Upper lobe of left lung (tissue), 6 donors: ENCODE measurements at regions not wholly inside any gene's neighbourhood (a gene's known extent, or its start where the extent isn't known, plus 50 kb on each side); places are given as distances from the start of the nearest gene placed in this dataset.

Experiments
- ATAC-seq, 2 donors: fragments of 200-7000 bp; cut with Tn5 transposase; one replicate each; pipeline ENCODE4 v1.9.1; 2022; ENCODE audit warnings: mild to moderate bottlenecking in 2 of 2, moderate library complexity in 2 of 2; ENCODE audit not compliant: low FRiP score in 2 of 2
- DNase-seq, 2 donors: peaks; one replicate each; pipeline ENCODE4 v3.0.0-alpha.2; 2019 to 2020
- H3K27ac ChIP-seq, 4 donors: fragments of 200-600 bp; sonication (generic); one replicate each; pipeline ENCODE4 v1.5.1; 2016 to 2019
- H3K27me3 ChIP-seq, 4 donors: fragments of 200-600 bp; sonication (generic); one replicate each; pipeline ENCODE4 v1.5.1; 2017 to 2019
- H3K36me3 ChIP-seq, 4 donors: fragments of 200-600 bp; sonication (generic); one replicate each; pipeline ENCODE4 v1.5.1; 2016 to 2019
- H3K4me1 ChIP-seq, 4 donors: fragments of 200-600 bp; sonication (generic); one replicate each; pipeline ENCODE4 v1.5.1; 2018 to 2019
- H3K4me3 ChIP-seq, 4 donors: fragments of 200-600 bp; sonication (generic); one replicate each; pipeline ENCODE4 v1.5.1; 2017 to 2019; ENCODE audit warnings: mild to moderate bottlenecking in 2 of 4, moderate library complexity in 1 of 4
- H3K9me3 ChIP-seq, 4 donors: fragments of 200-600 bp; sonication (generic); one replicate each; pipeline ENCODE4 v1.5.1; 2018 to 2019
- EP300 ChIP-seq, 4 donors: sonication (generic); formaldehyde crosslinking; IDR thresholded peaks; one replicate each; pipeline ENCODE4 v1.5.1; 2017; ENCODE audit warnings: antibody characterized with exemption in 4 of 4, control low read depth in 2 of 4
- POLR2A ChIP-seq, 4 donors: fragments of 450-650 bp; IDR thresholded peaks; one replicate each; pipeline ENCODE4 v1.5.1; 2016 to 2017; ENCODE audit warnings: antibody characterized with exemption in 4 of 4, mild to moderate bottlenecking in 2 of 4
- POLR2AphosphoS5 ChIP-seq, 2 donors: sonication (generic); formaldehyde crosslinking; IDR thresholded peaks; one replicate each; pipeline ENCODE4 v1.5.1; 2017; ENCODE audit warnings: antibody characterized with exemption in 2 of 2
- WGBS, 2 donors: methylation state at CpG; one replicate each; pipeline ENCODE4 v1.1.5; 2017 to 2018; 5-methylcytosine and 5-hydroxymethylcytosine counted together
- TF ChIP-seq, protein P1 (sequence below), 6 experiments: fragments of 450-650 bp in 4 of 6; fragments of 200-600 bp in 2 of 6; sonication (generic) in 2 of 6; IDR thresholded peaks; one replicate each; pipeline ENCODE4 v1.5.1; 2016 to 2019; ENCODE audit warnings: antibody characterized with exemption in 6 of 6
- donor health status: DM: no; HTN: no; CAD: no; lungs with moderate emphysema.
- donor health status: DM: no; HTN: yes; CAD: no; lungs with severe emphysema.

- Histone ChIP-seq H3K27me3 (no peaks in the 10 kb centered on the region), H3K9me3 (no peaks in the 10 kb centered on the region), H3K4me1 (no peaks in the 10 kb centered on the region), H3K27ac (no peak overlapping the region), H3K36me3 (no peaks in the 10 kb centered on the region), H3K4me3 (no peak overlapping the region)
- TF ChIP-seq EP300 (IDR thresholded peaks at IDR 0.05) (no peak), POLR2A (IDR thresholded peaks at IDR 0.05) (no peak), POLR2AphosphoS5 (IDR thresholded peaks at IDR 0.05) (no peak)
- WGBS, 2 donors: 58 to 71% methylated on average over 2 of the region's 2 CpGs
- DNase-seq (no peak), ATAC-seq (no peak)
Measured at GRCh38 chr5:147044572-147045273, 166.2 kb upstream of the PPP2R2B start.

DNA sequence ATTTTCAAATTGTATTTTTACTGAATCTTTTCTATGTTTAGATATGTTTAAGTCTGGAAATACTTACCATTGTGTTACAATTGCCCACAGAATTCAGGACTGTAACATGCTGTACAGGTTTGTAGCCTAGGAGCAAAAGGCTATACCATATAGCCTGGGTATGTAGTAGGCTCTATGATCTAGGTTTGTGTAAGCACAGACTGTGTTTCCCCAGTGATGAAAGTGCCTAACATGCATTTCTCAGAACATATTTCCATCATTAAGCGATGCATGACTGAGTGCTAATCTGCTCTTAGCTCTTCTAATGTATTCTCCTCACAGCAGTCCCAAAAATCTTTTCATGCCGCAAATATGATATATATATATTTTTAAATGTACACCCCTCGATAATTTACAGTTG, 166.7 kb upstream of the PPP2R2B start:
- no peak overlapping the region for H3K4me3 ChIP-seq
- H3K27me3 ChIP-seq: no peaks in the 10 kb centered on the region
- no peaks in the 10 kb centered on the region for H3K9me3 ChIP-seq
- no peaks in the 10 kb centered on the region for H3K36me3 ChIP-seq
- DNase-seq: no peak
- TF ChIP-seq EP300 (IDR thresholded peaks at IDR 0.05) (no peak), POLR2A (IDR thresholded peaks at IDR 0.05) (no peak)
- TF ChIP-seq, protein P1, sequence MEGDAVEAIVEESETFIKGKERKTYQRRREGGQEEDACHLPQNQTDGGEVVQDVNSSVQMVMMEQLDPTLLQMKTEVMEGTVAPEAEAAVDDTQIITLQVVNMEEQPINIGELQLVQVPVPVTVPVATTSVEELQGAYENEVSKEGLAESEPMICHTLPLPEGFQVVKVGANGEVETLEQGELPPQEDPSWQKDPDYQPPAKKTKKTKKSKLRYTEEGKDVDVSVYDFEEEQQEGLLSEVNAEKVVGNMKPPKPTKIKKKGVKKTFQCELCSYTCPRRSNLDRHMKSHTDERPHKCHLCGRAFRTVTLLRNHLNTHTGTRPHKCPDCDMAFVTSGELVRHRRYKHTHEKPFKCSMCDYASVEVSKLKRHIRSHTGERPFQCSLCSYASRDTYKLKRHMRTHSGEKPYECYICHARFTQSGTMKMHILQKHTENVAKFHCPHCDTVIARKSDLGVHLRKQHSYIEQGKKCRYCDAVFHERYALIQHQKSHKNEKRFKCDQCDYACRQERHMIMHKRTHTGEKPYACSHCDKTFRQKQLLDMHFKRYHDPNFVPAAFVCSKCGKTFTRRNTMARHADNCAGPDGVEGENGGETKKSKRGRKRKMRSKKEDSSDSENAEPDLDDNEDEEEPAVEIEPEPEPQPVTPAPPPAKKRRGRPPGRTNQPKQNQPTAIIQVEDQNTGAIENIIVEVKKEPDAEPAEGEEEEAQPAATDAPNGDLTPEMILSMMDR (IDR thresholded peaks at IDR 0.05): no peak
- no peaks in the 10 kb centered on the region for H3K4me1 ChIP-seq
- ATAC-seq: no peak
- WGBS, 2 donors: 93 to 97% methylated on average over 3 of the region's 3 CpGs
- H3K27ac ChIP-seq: no peak overlapping the region

DNA sequence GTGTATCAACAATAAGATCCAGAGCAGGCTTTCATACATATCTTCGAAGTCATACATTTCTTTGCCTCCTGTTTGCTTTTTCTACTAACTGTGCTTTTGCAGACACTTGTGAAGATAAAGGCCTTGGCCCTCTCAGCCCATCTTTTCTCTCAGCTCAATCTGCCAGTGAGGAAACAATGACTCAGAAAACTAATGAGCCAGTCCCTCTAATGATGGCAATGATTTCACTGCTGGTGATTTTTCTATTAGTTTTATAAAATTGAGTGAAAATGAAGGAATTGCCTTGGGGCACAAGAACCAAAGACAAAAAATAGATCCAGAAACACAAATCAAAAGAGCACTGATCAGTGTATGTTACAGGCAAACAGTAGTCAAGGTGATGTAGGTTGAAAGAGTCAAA, 167.7 kb upstream of the PPP2R2B start:
- Histone ChIP-seq H3K9me3 (no peaks in the 10 kb centered on the region), H3K4me1 (no peaks in the 10 kb centered on the region), H3K36me3 (no peaks in the 10 kb centered on the region), H3K27me3 (no peaks in the 10 kb centered on the region), H3K4me3 (no peak overlapping the region), H3K27ac (no peak overlapping the region)
- TF ChIP-seq POLR2A (IDR thresholded peaks at IDR 0.05): no peak
- TF ChIP-seq POLR2AphosphoS5 (IDR thresholded peaks at IDR 0.05): no peak
- TF ChIP-seq, protein P1 (IDR thresholded peaks at IDR 0.05): no peak
- no peak for TF ChIP-seq EP300 (IDR thresholded peaks at IDR 0.05)
- WGBS, 2 donors: 71 to 76% methylated on average over 1 of the region's 1 CpG
- DNase-seq: no peak
- no peak for ATAC-seq

GRCh38 chr5:147046894-147047293, 168.3 kb upstream of the PPP2R2B start:
- Histone ChIP-seq H3K27me3 (no peaks in the 10 kb centered on the region), H3K27ac (no peak overlapping the region), H3K4me1 (no peaks in the 10 kb centered on the region), H3K9me3 (no peaks in the 10 kb centered on the region), H3K36me3 (no peaks in the 10 kb centered on the region), H3K4me3 (no peak overlapping the region)
- DNase-seq (no peak), ATAC-seq (no peak)
- TF ChIP-seq, protein P1 (IDR thresholded peaks at IDR 0.05): no peak
- no peak for TF ChIP-seq EP300 (IDR thresholded peaks at IDR 0.05)
- TF ChIP-seq POLR2AphosphoS5 (IDR thresholded peaks at IDR 0.05): no peak
- TF ChIP-seq POLR2A (IDR thresholded peaks at IDR 0.05): no peak

DNA sequence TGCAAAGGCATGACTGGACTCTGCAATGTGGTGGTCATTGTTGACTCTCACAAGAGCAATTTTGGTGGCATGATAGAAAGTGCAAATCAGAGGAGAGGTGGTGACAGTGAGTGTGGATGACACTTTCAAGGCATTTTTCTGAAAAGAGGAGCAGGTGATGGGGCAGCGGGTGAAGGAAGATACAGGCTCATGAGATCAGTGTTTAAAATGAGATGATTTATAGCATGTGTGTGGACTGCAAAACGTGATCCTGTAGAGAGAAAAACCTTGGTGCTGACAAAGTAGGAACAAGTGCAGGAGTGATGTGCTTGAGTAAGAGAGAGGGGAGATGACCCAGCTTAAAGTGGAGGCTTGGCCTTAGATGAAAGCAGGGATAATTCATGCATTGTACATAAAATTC, 171.2 kb upstream of the PPP2R2B start:
- WGBS, 2 donors: 58 to 60% methylated on average over 2 of the region's 2 CpGs
- H3K4me1 ChIP-seq: no peaks in the 10 kb centered on the region
- H3K36me3 ChIP-seq: no peaks in the 10 kb centered on the region
- no peaks in the 10 kb centered on the region for H3K9me3 ChIP-seq
- H3K27ac ChIP-seq: no peak overlapping the region
- H3K27me3 ChIP-seq: no peaks in the 10 kb centered on the region
- ATAC-seq (no peak), DNase-seq (no peak)
- TF ChIP-seq POLR2A (IDR thresholded peaks at IDR 0.05) (no peak), POLR2AphosphoS5 (IDR thresholded peaks at IDR 0.05) (no peak), EP300 (IDR thresholded peaks at IDR 0.05) (no peak)
- TF ChIP-seq, protein P1 (IDR thresholded peaks at IDR 0.05): no peak
- H3K4me3 ChIP-seq: no peak overlapping the region
